Fibroblast of the aortic adventitia (primary cell): ENCODE measurements at regions not wholly inside any gene's neighbourhood (a gene's known extent, or its start where the extent isn't known, plus 50 kb on each side); places are given as distances from the start of the nearest gene placed in this dataset.

Experiments used
- DNase-seq: peaks from one replicate; pipeline ENCODE4 v3.0.0-alpha.2; 2010; ENCODE audit warnings: low read depth
- H3K4me3 ChIP-seq: 2 replicates; pipeline ENCODE4 v1.5.1; 2011; ENCODE audit warnings: low read depth, mild to moderate bottlenecking, control low read depth, low read length, moderate library complexity
- TF ChIP-seq, protein P1 (sequence below): IDR thresholded peaks from 2 replicates; pipeline ENCODE4 v1.5.1; 2011; ENCODE audit warnings: mild to moderate bottlenecking, low read length, control low read depth, inconsistent platforms; ENCODE audit not compliant: insufficient read depth

DNA sequence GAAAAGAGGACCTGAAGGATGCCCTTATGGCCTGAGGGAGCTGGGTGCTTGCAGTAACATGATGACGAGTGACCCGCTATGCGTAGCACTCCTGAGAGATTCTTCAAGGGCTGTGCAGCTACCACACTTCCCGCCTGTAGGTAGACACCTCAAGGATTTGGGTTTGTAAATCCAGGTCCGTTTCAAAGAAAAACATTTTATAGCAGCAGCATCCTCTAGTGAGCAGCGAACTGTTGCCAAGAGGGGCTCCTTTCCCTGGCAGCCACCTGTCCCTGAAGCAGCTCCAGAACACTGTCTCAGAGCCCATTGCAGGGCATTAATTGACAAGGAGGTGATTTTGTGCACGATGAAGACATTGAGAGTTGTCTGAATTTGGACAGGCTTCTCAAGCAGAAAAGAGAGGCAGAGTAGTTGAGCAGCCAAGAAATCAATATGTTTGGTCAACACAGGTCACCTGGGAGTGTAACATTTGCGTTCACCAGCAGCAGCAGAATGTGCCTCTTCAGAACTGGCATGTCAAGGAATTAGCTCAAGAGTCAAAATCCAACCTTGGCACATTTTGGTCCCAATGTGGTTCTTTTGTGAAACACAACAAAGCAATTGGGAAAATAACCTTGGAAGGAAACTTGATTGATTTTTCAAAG lies 209.8 kb upstream of the MTNR1B start:
- H3K4me3 ChIP-seq, result no peak overlapping the region
- no peak for DNase-seq
- TF ChIP-seq, protein P1, sequence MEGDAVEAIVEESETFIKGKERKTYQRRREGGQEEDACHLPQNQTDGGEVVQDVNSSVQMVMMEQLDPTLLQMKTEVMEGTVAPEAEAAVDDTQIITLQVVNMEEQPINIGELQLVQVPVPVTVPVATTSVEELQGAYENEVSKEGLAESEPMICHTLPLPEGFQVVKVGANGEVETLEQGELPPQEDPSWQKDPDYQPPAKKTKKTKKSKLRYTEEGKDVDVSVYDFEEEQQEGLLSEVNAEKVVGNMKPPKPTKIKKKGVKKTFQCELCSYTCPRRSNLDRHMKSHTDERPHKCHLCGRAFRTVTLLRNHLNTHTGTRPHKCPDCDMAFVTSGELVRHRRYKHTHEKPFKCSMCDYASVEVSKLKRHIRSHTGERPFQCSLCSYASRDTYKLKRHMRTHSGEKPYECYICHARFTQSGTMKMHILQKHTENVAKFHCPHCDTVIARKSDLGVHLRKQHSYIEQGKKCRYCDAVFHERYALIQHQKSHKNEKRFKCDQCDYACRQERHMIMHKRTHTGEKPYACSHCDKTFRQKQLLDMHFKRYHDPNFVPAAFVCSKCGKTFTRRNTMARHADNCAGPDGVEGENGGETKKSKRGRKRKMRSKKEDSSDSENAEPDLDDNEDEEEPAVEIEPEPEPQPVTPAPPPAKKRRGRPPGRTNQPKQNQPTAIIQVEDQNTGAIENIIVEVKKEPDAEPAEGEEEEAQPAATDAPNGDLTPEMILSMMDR, result no peak

- TF ChIP-seq, protein P1, result no peak
- no peak overlapping the region for H3K4me3 ChIP-seq
- no peak for DNase-seq
Measured at GRCh38 chr11:92762121-92762540, 207.3 kb upstream of the MTNR1B start.

DNA sequence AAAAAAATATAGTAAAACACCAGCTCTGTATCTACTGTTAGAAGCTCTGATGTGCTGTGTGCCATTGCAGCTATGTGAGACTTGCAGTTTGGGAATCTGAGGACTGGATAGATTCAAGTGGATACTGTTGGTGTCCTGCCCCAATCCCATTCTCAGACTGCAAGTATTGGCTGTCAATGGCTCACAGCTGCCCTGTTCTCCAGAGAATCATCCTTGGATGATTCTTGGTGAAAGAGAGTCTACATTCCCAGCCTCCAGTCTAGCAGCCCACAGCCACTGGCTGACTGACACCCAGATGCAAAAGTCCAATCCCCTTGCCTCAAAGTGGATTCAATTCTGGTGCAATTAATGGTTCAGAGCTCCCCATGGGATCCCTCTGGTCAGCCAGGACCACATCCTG lies 206.1 kb upstream of the MTNR1B start:
- no peak for DNase-seq
- TF ChIP-seq, protein P1, result no peak
- no peak overlapping the region for H3K4me3 ChIP-seq

DNA sequence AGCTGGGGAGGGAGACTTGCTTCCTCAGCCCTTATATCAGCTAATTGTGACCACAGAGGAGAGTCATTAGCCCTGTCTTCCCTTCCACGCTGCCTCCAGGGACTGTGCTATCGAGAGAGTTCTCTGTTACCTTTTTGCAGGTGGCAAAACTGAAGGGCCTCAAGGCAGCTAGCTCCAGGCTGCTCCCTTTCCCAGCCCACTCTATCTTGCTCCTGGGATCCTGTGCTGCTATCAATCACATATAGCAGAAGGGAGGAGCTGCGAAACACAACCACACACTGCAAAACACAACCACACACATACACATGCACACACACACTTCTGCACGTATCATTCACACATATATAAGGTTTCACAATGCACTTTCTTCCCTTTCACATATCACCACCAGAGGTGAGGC lies 205.3 kb upstream of the MTNR1B start:
- no peak for DNase-seq
- no peak overlapping the region for H3K4me3 ChIP-seq
- TF ChIP-seq, protein P1, result no peak

DNA sequence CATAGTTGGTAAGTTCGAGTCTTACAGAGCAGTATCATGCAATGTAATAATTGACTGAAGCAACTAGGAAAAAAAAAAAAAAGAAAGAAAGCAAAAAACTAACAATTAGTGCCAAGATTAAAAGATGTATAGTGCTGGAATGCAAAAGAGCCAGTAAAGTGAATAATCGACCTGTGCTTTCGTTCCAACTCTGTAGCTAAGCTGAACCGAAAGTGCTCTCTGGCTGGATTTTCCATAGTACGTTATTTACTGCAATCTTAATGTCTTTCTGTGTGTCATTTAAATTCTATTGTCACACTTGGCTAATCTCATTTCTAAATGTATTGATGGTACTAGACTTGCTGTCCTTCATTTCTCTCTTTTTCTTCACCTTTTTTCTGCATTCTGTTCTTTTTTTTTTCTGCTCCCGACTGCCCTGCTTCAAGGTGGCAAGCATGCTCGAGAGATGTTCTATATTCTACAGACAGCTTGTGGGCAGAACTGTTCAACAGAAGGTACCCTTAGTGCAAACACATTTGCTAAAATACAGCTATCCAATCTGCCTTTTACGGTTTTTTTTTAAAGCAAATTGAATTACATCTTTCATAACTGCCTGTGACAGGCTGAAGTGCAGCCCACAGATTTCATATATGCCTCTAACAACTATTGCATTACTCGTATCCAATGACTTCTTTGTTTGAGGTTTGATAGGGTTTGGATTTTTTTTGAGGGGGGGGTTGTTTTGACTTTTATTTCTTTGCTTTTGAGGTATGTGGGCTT lies 204.2 kb upstream of the MTNR1B start:
- DNase-seq, result no peak
- TF ChIP-seq, protein P1, result no peak
- H3K4me3 ChIP-seq, result no peak overlapping the region

- H3K4me3 ChIP-seq, result no peak overlapping the region
- TF ChIP-seq, protein P1, result no peak
Measured at GRCh38 chr11:92765965-92766371, 203.5 kb upstream of the MTNR1B start.

More at GRCh38 chr11:92765965-92766371, 203.5 kb upstream of the MTNR1B start:
- DNase-seq, result peak; percentile 3
